ENCODE measurements at regions not wholly inside any gene's neighbourhood (a gene's known extent, or its start where the extent isn't known, plus 50 kb on each side); places are given as distances from the start of the nearest gene placed in this dataset.

GRCh38 chr9:109549386-109549785 is 51.3 kb upstream of the PTPN3 start:
- Histone ChIP-seq H3K27me3 (ENCODE audit: control insufficient read depth, insufficient read depth, low read length) (no peaks in the 10 kb centered on the region), H3K9ac (ENCODE audit: low read depth, low read length) (no peak overlapping the region), H3K9me3 (ENCODE audit: control insufficient read depth, insufficient read depth, low read length) (no peaks in the 10 kb centered on the region), H3K36me3 (ENCODE audit: control insufficient read depth, insufficient read depth, low read length) (no peaks in the 10 kb centered on the region), H3K4me3 (ENCODE audit: low read depth, low read length) (no peak overlapping the region), H3K4me1 (ENCODE audit: control insufficient read depth, insufficient read depth, low read length) (no peaks in the 10 kb centered on the region)

GRCh38 chr9:109551651-109552050 is 53.5 kb upstream of the PTPN3 start:
- Histone ChIP-seq H3K4me1 (ENCODE audit: control insufficient read depth, insufficient read depth, low read length) (peaks cover 7% of the 10 kb centered on the region), H3K4me3 (ENCODE audit: low read depth, low read length) (no peak overlapping the region), H3K9ac (ENCODE audit: low read depth, low read length) (no peak overlapping the region), H3K27me3 (ENCODE audit: control insufficient read depth, insufficient read depth, low read length) (no peaks in the 10 kb centered on the region), H3K36me3 (ENCODE audit: control insufficient read depth, insufficient read depth, low read length) (no peaks in the 10 kb centered on the region), H3K9me3 (ENCODE audit: control insufficient read depth, insufficient read depth, low read length) (no peaks in the 10 kb centered on the region)

- Histone ChIP-seq H3K27me3 (ENCODE audit: control insufficient read depth, insufficient read depth, low read length) (no peaks in the 10 kb centered on the region), H3K9me3 (ENCODE audit: control insufficient read depth, insufficient read depth, low read length) (no peaks in the 10 kb centered on the region), H3K4me1 (ENCODE audit: control insufficient read depth, insufficient read depth, low read length) (peaks cover 7% of the 10 kb centered on the region), H3K36me3 (ENCODE audit: control insufficient read depth, insufficient read depth, low read length) (no peaks in the 10 kb centered on the region), H3K9ac (ENCODE audit: low read depth, low read length) (no peak overlapping the region), H3K4me3 (ENCODE audit: low read depth, low read length) (no peak overlapping the region)
Measured at GRCh38 chr9:109555215-109555614, 57.1 kb upstream of the PTPN3 start.

DNA sequence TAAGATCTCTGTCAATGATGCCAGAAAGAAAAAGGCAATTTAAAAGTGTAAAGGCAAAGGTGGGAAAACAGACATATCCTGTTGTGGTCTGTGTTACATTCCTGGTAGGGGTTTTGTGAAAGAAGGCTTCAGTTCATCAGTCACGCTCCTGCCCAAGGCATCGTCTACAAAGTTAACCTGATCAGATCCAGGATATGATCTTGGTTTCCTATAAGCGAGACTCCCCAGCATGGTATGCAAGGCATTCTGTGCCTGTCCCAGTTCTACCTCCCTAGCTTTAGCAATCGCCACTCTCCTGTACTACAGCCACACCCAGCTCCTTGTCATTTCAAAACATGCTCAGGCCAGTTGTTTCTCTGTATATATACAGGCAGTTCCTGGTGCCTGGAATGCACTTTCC is 58.0 kb upstream of the PTPN3 start:
- no peaks in the 10 kb centered on the region for H3K27me3 ChIP-seq (ENCODE audit: control insufficient read depth, insufficient read depth, low read length)
- H3K4me3 ChIP-seq (ENCODE audit: low read depth, low read length) = no peak overlapping the region
- no peaks in the 10 kb centered on the region for H3K36me3 ChIP-seq (ENCODE audit: control insufficient read depth, insufficient read depth, low read length)
- no peak overlapping the region for H3K9ac ChIP-seq (ENCODE audit: low read depth, low read length)
- peaks cover 7% of the 10 kb centered on the region for H3K4me1 ChIP-seq (ENCODE audit: control insufficient read depth, insufficient read depth, low read length)
- H3K9me3 ChIP-seq (ENCODE audit: control insufficient read depth, insufficient read depth, low read length) = no peaks in the 10 kb centered on the region

GRCh38 chr9:109556786-109557185 is 58.7 kb upstream of the PTPN3 start:
- H3K9me3 ChIP-seq (ENCODE audit: control insufficient read depth, insufficient read depth, low read length) = no peaks in the 10 kb centered on the region

GRCh38 chr9:109557481-109557880 is 59.4 kb upstream of the PTPN3 start:
- Histone ChIP-seq H3K27me3 (ENCODE audit: control insufficient read depth, insufficient read depth, low read length) (no peaks in the 10 kb centered on the region), H3K9ac (ENCODE audit: low read depth, low read length) (no peak overlapping the region), H3K4me3 (ENCODE audit: low read depth, low read length) (no peak overlapping the region), H3K4me1 (ENCODE audit: control insufficient read depth, insufficient read depth, low read length) (peaks cover 7% of the 10 kb centered on the region), H3K9me3 (ENCODE audit: control insufficient read depth, insufficient read depth, low read length) (no peaks in the 10 kb centered on the region), H3K36me3 (ENCODE audit: control insufficient read depth, insufficient read depth, low read length) (no peaks in the 10 kb centered on the region)

More at GRCh38 chr9:109556786-109557185, 58.7 kb upstream of the PTPN3 start:
- no peak overlapping the region for H3K9ac ChIP-seq (ENCODE audit: low read depth, low read length)
- H3K36me3 ChIP-seq (ENCODE audit: control insufficient read depth, insufficient read depth, low read length) = no peaks in the 10 kb centered on the region
- H3K4me3 ChIP-seq (ENCODE audit: low read depth, low read length) = no peak overlapping the region
- H3K4me1 ChIP-seq (ENCODE audit: control insufficient read depth, insufficient read depth, low read length) = peaks cover 7% of the 10 kb centered on the region
- H3K27me3 ChIP-seq (ENCODE audit: control insufficient read depth, insufficient read depth, low read length) = no peaks in the 10 kb centered on the region

DNA sequence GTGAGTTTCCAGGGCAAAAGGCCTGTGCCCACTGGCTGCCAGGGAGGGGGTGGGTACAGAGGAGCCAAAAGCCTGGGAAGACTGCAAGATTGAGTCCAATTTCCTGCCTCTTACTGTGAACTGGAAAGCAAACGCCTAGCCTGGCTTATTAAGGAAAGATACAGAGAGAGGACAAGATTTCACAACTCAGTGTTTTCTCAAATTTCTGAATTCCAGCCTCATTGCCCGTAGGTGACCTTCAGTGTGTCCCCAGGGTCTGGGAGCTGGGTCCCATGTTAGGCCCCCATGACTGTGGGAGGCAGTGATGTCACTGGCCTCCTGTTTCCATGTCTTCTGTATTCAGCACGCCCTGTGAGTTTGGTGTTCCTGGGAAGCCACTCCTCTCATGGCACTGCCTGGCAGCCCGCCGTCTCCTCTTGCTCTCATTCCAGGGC is 60.6 kb upstream of the PTPN3 start:
- Histone ChIP-seq H3K9ac (ENCODE audit: low read depth, low read length) (no peak overlapping the region), H3K9me3 (ENCODE audit: control insufficient read depth, insufficient read depth, low read length) (no peaks in the 10 kb centered on the region), H3K27me3 (ENCODE audit: control insufficient read depth, insufficient read depth, low read length) (no peaks in the 10 kb centered on the region), H3K4me1 (ENCODE audit: control insufficient read depth, insufficient read depth, low read length) (peaks cover 7% of the 10 kb centered on the region), H3K36me3 (ENCODE audit: control insufficient read depth, insufficient read depth, low read length) (no peaks in the 10 kb centered on the region), H3K4me3 (ENCODE audit: low read depth, low read length) (no peak overlapping the region)

DNA sequence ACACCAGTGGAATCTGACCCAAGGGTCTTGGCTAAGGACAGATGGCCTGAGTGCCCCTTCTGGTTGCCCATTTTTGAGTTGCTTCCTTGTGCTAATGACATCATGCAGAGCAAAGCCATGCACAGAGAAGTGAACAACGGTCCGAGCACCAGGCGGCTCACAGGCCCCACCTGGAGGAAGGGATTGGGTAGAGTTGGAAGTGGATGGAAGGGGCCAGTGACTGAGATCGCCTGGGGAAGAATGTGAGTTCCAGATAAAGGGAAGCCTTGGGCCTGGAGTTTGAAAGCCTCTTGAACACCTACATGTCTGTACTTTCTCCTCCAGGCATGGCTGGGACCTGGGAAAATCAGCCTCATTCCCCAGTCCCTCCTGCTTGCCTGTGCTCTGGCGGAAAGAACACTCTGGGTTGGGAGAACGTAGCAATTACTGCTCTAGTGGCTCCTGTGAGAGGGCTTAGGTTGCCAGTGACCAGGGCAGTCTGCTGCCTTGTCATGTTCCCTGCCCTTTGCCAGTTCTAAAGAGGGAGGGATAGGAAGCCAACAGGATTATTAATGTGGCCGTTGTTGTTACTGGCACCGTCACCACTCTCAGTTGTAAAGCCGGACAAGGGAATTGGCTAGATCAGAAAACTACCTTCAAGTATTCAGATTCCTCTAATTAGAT is 62.5 kb upstream of the PTPN3 start:
- Histone ChIP-seq H3K36me3 (ENCODE audit: control insufficient read depth, insufficient read depth, low read length) (no peaks in the 10 kb centered on the region), H3K27me3 (ENCODE audit: control insufficient read depth, insufficient read depth, low read length) (no peaks in the 10 kb centered on the region), H3K4me3 (ENCODE audit: low read depth, low read length) (no peak overlapping the region), H3K9me3 (ENCODE audit: control insufficient read depth, insufficient read depth, low read length) (no peaks in the 10 kb centered on the region), H3K4me1 (ENCODE audit: control insufficient read depth, insufficient read depth, low read length) (peaks cover 7% of the 10 kb centered on the region), H3K9ac (ENCODE audit: low read depth, low read length) (no peak overlapping the region)

DNA sequence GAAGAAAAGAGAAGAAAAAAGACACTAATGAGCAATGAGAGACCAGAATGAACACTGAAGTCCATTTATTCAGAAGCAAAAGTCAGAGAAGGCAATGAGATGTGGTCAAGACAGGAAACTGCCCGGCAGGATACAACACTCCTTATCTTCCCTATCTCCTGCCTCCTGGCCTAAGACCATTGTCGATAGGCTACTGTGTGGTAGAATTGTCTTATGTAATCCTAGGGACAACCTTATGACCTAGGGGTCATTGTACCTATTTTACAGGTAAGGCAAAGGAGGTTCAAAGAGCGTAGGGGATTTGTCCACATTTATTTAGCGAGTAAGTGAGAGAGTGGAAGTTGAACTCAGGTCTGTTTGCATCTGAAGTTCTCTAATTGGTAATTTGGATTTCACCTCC is 63.0 kb upstream of the PTPN3 start:
- no peak overlapping the region for H3K4me3 ChIP-seq (ENCODE audit: low read depth, low read length)

GRCh38 chr9:109568089-109568488 is 70.0 kb upstream of the PTPN3 start:
- H3K27me3 ChIP-seq (ENCODE audit: control insufficient read depth, insufficient read depth, low read length) = no peaks in the 10 kb centered on the region
- H3K4me3 ChIP-seq (ENCODE audit: low read depth, low read length) = no peak overlapping the region
- H3K9ac ChIP-seq (ENCODE audit: low read depth, low read length) = no peak overlapping the region
- H3K9me3 ChIP-seq (ENCODE audit: control insufficient read depth, insufficient read depth, low read length) = no peaks in the 10 kb centered on the region
- no peaks in the 10 kb centered on the region for H3K4me1 ChIP-seq (ENCODE audit: control insufficient read depth, insufficient read depth, low read length)
- no peaks in the 10 kb centered on the region for H3K36me3 ChIP-seq (ENCODE audit: control insufficient read depth, insufficient read depth, low read length)

More for the DNA sequence above, 63.0 kb upstream of the PTPN3 start:
- Histone ChIP-seq H3K36me3 (ENCODE audit: control insufficient read depth, insufficient read depth, low read length) (no peaks in the 10 kb centered on the region), H3K27me3 (ENCODE audit: control insufficient read depth, insufficient read depth, low read length) (no peaks in the 10 kb centered on the region), H3K9ac (ENCODE audit: low read depth, low read length) (no peak overlapping the region), H3K4me1 (ENCODE audit: control insufficient read depth, insufficient read depth, low read length) (peaks cover 1% of the 10 kb centered on the region), H3K9me3 (ENCODE audit: control insufficient read depth, insufficient read depth, low read length) (no peaks in the 10 kb centered on the region)

DNA sequence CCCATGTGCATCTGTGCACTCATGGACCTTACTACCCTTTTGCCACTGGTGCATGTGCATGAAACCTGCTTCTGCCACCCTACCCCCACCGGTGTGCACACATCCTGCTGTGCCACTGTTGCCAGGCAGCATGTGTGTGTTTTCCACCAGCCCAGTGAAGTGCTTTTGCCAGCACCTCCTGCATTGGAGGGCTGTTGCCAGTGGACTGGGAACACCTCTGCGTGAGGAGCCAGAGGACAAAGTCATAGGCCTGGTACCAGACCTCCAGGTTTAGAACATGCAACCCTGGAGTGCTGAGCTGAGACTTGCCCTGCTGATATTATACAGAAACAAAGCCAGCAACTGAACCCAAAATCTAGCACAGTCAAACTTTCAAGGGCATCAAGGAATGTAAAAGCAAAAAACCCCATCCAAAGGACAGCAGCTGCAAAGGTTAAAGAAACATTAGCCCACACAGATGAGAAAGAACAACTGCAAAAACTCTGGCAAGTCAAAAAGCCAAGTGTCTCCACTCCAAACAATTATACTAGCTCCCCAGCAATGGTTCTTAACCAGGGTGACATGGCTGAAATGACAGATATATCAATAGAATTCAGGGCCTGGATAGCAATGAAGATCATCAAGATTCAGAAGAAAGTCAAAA is 70.6 kb upstream of the PTPN3 start:
- H3K9me3 ChIP-seq (ENCODE audit: control insufficient read depth, insufficient read depth, low read length) = no peaks in the 10 kb centered on the region
- no peak overlapping the region for H3K9ac ChIP-seq (ENCODE audit: low read depth, low read length)
- H3K4me3 ChIP-seq (ENCODE audit: low read depth, low read length) = no peak overlapping the region
- no peaks in the 10 kb centered on the region for H3K27me3 ChIP-seq (ENCODE audit: control insufficient read depth, insufficient read depth, low read length)
- H3K36me3 ChIP-seq (ENCODE audit: control insufficient read depth, insufficient read depth, low read length) = no peaks in the 10 kb centered on the region
- no peaks in the 10 kb centered on the region for H3K4me1 ChIP-seq (ENCODE audit: control insufficient read depth, insufficient read depth, low read length)
